IPS-11a (cell line): ENCODE measurements at regions not wholly inside any gene's neighbourhood (a gene's known extent, or its start where the extent isn't known, plus 50 kb on each side); places are given as distances from the start of the nearest gene placed in this dataset.
"Not testable (repeated sequence)": the region's sequence is repeated elsewhere in the genome, so short reads cannot be mapped to it uniquely, and the experiment has no call there.

Experiments used
- H3K4me3 ChIP-seq: one replicate; pipeline ENCODE4 v1.5.1; 2013; ENCODE audit warnings: low read depth, low read length, control low read depth

DNA sequence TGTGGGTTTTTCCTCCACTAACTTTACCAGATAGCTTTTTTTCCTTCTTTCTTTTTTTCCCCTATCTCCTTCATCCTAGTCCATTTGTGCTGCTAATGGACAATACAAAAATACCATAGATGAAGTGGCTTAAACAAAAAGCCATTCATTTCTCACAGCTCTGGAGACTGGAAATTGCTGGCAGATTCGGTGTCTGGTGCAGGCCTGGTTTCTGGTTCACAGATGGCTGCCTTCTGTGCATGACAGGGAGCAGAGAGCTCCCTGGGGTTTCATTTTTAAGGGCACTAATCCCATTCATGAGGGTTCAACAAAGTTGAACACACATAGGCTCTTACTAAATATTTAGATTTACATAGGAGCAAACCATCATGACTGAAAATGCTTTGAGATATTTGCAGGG, 467.4 kb downstream of the TYW1 start:
- H3K4me3 ChIP-seq = no peak overlapping the region

GRCh38 chr7:67466109-67466508, 469.5 kb downstream of the TYW1 start:
- H3K4me3 ChIP-seq = no peak overlapping the region

DNA sequence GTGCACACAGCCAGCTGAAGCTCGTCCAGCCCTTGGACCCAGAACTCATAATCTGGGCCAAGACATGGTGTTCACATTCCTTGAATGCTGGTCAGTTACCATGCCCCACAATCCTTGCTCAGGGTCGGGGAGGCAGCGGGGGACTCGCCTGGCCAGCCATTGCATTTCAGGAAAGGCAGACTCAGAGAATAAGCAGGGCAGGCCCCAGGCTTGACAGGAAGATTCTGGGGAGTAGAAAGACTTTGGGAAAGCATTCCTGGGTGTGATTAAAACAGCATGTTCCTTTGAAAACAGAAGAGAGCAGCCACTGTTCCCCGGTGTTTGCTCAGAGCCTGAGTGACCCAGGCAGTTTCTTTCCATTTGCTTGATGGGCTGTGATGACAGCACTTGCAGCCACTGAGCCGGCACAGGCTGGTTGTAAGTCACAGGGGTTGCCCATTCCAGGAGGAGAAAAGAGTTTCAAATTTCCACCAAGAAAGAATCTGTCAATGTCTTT, 473.7 kb downstream of the TYW1 start:
- no peak overlapping the region for H3K4me3 ChIP-seq

- no peak overlapping the region for H3K4me3 ChIP-seq
These were observed 478.7 kb downstream of the TYW1 start for GRCh38 chr7:67475293-67475692.

DNA sequence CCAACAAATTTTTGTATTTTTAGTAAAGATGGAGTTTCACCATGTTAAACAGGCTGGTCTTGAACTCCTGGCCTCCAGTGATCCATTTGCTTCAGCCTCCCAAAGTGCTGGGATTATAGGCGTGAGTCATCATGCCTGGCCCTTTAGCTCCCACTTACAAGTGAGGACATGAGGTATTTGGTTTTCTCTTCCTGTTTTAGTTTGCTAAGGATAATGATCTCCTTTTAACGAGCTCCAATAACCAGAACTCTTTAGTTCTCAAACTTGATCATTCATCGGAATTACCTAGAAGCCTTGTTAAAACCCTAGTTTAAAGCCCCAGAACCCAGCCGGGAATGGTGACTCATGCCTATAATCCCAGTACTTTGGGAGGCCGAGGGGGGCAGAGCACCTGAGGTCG, 481.4 kb downstream of the TYW1 start:
- H3K4me3 ChIP-seq = no peak overlapping the region

- no peak overlapping the region for H3K4me3 ChIP-seq
These were observed 487.7 kb downstream of the TYW1 start for GRCh38 chr7:67484244-67484751.

DNA sequence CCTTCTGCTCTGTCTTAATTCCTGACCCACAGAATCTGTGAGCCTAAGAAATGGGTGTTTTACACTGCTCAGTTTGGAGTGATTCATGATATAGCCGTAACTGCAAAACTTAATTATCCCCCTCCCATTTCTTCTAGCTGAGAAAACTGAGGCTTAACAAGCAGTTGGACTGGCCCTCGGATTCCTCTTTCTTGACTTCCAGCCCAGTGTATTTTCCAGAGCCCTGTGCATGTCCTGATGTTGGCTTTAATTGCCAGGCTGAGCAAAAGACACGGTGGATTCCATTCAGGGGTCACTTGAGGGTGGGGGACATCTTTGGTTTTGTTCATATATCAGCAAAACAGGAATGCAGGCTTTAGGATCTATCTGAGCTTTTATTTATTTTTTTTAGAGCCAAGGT, 489.8 kb downstream of the TYW1 start:
- no peak overlapping the region for H3K4me3 ChIP-seq

- H3K4me3 ChIP-seq = no peak overlapping the region
These were observed 490.7 kb downstream of the TYW1 start for GRCh38 chr7:67487316-67487715.

DNA sequence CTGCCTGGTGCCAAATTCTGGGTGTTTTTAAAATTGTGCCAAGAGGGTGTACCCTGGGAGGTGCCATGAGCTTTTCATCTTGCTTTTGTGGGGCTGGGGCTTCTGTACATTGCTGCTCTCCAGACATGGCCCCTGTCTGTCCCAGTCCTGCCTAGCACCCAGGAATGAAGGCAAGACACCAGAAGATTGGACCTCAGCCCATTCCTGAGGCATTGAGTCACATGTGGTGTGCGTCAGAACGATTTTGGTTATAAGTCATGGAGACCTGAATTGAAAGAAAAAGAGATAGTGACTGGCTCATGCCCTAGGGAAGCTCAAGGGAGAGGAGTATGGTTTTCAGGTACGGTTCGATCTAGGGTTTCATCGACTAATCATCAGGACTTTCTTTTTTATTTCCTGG, 493.2 kb downstream of the TYW1 start:
- H3K4me3 ChIP-seq = no peak overlapping the region

GRCh38 chr7:67493366-67493765, 496.7 kb downstream of the TYW1 start:
- no peak overlapping the region for H3K4me3 ChIP-seq

GRCh38 chr7:67496589-67496988, 500.0 kb downstream of the TYW1 start:
- H3K4me3 ChIP-seq = no peak overlapping the region

DNA sequence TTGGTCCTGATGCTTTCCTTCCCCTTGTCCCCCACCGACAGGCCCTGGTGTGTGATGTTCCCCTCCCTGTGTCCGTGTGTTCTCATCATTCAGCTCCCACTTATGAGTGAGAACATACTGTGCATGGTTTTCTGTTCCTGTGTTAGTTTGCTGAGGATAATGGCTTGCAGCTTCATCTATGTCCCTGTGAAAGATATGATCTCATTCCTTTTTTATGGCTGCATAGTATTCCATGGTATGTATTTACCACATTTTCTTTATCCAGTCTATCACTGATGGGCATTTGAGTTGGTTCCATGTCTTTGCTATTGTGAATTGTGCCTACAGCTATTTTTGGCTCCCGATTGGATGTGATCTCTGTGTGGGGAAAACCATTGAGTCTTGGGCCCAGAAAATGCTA, 501.3 kb downstream of the TYW1 start:
- not testable (repeated sequence) for H3K4me3 ChIP-seq

DNA sequence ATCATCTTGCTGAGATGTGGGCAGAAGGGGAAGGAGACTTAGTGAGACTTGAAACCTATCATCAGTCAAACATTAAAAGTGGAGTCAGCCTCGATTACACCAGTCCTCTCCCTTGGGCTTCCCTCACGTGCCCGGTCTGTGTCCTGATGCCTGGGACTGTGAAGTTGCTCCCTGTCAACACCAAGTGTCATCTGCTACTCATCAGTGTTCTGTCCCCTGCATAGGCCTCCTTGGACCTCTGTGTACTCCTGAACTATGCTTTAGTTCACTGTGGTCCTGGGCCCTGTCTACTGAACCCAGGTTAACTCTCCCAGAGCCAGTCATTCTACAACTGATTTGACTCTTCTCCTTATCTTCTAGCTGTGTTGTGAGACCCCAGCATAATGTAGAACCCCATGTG, 506.3 kb downstream of the TYW1 start:
- H3K4me3 ChIP-seq = no peak overlapping the region

DNA sequence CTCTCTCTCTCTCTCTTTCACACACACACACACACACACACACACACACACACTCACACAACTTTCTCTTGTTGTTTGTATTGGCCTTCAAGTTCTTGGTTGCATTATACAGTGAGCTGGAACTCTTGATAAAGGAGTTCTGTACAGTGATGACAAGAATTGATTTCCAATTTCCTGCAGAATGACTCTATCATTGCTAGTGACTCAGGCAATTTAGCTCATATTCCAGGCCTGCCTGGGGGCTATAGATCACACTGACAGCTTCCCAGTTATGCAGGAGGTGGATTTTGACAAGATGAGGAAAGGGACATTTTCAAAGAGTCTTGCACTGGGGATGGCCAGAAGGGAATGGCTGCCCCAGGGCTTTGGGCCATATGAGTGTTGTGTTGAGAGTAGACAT, 508.8 kb downstream of the TYW1 start:
- no peak overlapping the region for H3K4me3 ChIP-seq

- H3K4me3 ChIP-seq = no peak overlapping the region
These were observed 515.8 kb downstream of the TYW1 start for GRCh38 chr7:67512481-67512880.

- H3K4me3 ChIP-seq = no peak overlapping the region
These were observed 521.9 kb downstream of the TYW1 start for GRCh38 chr7:67518580-67518979.

DNA sequence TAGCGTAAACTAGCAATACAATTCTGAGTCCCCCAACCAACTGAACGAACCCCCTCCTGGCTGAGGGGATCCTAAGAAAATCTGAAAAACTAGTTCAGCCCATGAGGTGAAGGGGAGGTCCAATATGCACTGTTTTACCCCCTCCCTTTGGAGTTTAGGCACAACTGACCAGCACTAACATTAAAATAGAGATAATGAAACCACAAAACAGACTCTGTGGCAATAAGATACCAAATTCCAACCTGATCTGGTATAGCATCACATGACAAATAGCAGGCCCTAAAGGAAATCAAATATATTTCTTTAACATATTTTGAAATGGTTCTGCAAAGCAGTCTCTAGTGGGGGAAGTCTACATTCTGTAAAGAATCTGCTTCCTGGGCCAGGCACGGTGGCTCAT, 522.5 kb downstream of the TYW1 start:
- H3K4me3 ChIP-seq = no peak overlapping the region

- no peak overlapping the region for H3K4me3 ChIP-seq
These were observed 525.9 kb downstream of the TYW1 start for GRCh38 chr7:67522504-67522903.

DNA sequence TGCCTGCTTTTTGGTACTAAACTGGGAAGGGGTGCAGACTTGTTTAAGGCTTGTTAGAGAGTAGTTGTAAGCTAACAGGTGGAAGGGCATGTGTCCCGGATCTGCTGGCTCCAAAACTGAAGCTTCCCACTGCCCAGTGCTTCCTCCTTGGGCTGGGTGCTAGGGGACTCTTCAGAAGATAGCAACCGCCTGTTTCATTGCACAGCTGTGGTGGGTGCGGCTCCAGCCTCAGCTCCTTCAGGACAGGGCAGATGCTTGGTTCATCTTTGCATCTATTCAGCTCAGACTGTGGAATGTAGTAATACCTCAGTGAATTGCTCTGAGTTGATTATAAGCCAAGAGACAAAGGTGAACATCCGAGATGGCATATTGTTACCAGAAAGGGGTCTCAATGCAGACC, 527.1 kb downstream of the TYW1 start:
- no peak overlapping the region for H3K4me3 ChIP-seq

DNA sequence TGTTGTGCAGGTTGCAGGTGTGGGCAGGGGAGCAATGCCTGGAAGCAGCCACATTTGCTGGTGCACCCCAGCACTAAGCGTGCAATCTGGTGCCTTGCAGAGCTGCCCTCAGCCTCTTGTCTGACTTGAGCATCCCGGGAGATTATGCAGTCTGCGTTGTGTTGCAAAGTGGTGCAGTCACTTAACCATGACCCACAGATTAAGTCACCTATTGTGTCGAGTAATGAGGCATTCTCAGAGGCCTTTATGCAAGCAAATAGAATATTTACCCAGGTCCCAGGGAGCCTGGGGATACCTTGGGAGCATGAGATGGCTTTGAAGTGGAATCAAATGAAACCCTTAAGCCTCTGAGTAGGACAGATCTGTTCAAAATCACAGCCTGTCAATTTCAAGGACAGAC, 529.0 kb downstream of the TYW1 start:
- H3K4me3 ChIP-seq = no peak overlapping the region

DNA sequence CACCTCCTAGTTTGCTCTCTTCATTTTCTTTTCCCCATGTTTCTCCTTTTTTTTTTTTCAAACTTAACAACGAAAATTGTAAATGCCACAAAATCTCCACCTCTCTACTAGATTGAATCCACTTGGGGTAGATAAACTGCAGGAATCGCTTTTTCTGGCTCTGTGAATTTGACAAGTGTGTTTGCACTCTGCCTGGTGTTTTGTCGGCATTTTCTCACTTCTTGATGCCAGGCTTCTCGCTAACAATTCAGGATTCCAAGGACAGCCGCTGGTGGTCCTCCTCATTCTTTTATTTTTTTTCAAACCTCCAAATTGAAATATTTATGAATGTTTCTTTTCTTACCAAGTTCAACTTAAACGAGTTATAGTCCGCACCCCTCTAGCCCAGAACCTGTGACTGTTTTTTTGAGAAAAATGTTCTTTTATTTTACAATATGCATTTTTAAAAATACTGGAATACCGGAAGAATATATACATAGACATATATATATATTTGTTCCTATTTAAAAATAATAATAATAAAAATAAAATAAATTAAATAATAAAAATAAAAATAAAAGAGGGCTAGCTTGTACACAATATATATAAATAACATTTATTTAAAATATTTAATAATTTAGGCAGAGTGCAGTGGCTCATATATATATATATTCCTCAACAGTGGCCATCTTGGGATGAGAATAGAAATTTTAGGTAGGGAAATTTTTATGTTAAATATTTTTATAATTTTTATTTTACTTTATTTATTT, 538.8 kb downstream of the TYW1 start:
- H3K4me3 ChIP-seq = no peak overlapping the region

DNA sequence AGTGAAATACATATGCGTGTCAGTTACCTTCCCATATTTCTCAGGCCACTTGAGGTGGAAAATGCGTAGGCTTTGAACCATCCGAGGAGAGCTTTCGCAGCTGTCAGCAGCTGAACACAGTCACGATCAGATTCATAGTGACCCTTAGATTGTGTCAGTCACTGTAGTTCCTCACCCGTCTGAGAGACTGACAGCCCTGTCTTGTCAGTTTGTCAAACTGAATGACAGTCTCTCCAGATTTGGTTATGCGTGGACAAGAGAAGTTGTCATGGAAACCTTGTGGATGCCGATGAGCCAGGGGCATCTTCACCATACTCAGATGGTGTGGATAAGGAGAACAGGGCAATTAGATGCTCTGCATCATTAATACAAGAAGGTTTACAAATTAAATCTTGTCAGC, 546.3 kb downstream of the TYW1 start:
- no peak overlapping the region for H3K4me3 ChIP-seq
